GM19463 (cell line): ENCODE measurements at regions not wholly inside any gene's neighbourhood (a gene's known extent, or its start where the extent isn't known, plus 50 kb on each side); places are given as distances from the start of the nearest gene placed in this dataset.

Experiments
- ATAC-seq: cut with Tn5 transposase; IDR thresholded peaks from one replicate; pipeline ENCODE4 v1.9.1; 2021; ENCODE audit warnings: mild to moderate bottlenecking, moderate library complexity; ENCODE audit not compliant: unreplicated experiment

GRCh38 chr7:26487780-26488515 is 196.3 kb downstream of the SNX10 start:
- no peak for ATAC-seq

GRCh38 chr7:26489391-26489790 is 197.7 kb downstream of the SNX10 start:
- ATAC-seq: no peak

- no peak for ATAC-seq
Observed at GRCh38 chr7:26489906-26490639, 198.4 kb downstream of the SNX10 start.

- no peak for ATAC-seq
Observed at GRCh38 chr7:26490640-26491624, 199.3 kb downstream of the SNX10 start.

- no peak for ATAC-seq
Observed at GRCh38 chr7:26492816-26493215, 201.2 kb downstream of the SNX10 start.

GRCh38 chr7:26493737-26494428 is 202.2 kb downstream of the SNX10 start:
- no peak for ATAC-seq

GRCh38 chr7:26495569-26495968 is 203.9 kb downstream of the SNX10 start:
- ATAC-seq: no peak

- no peak for ATAC-seq
Observed at GRCh38 chr7:26497801-26498596, 206.3 kb downstream of the SNX10 start.

- no peak for ATAC-seq
Observed at GRCh38 chr7:26499315-26499897, 207.7 kb downstream of the SNX10 start.

- no peak for ATAC-seq
Observed at GRCh38 chr7:26500749-26501352, 209.2 kb downstream of the SNX10 start.

GRCh38 chr7:26504411-26505120 is 212.9 kb downstream of the SNX10 start:
- no peak for ATAC-seq

- ATAC-seq: no peak
Observed at GRCh38 chr7:26506196-26506595, 214.5 kb downstream of the SNX10 start.

GRCh38 chr7:26507108-26507987 is 215.7 kb downstream of the SNX10 start:
- ATAC-seq: no peak

- no peak for ATAC-seq
Observed at GRCh38 chr7:26508481-26508880, 216.8 kb downstream of the SNX10 start.

- ATAC-seq: no peak
Observed at GRCh38 chr7:26508917-26509316, 217.3 kb downstream of the SNX10 start.

GRCh38 chr7:26510231-26510957 is 218.7 kb downstream of the SNX10 start:
- no peak for ATAC-seq

GRCh38 chr7:26511866-26512265 is 220.2 kb downstream of the SNX10 start:
- ATAC-seq: no peak
